IMR-90 (cell line): ENCODE measurements at regions not wholly inside any gene's neighbourhood (a gene's known extent, or its start where the extent isn't known, plus 50 kb on each side); places are given as distances from the start of the nearest gene placed in this dataset.

Experiments
- ATAC-seq: fragments of 200-7000 bp; cut with Tn5 transposase; 2 replicates; pipeline ENCODE4 v1.9.1; 2020; ENCODE audit warnings: low read depth, mild to moderate bottlenecking, moderate library complexity
- BruUV-seq: library from RNA; stranded (reverse); fragments of 400-500 nt; replicated peaks from 2 replicates; lab custom pipeline; 2021; lab: Mats Ljungman, UMichigan
- CTCF ChIA-PET: fragments of 300-600 bp; formaldehyde crosslinking; extraction: SDS; loops from one replicate; lab custom pipeline; 2021; ENCODE audit warnings: antibody characterized with exemption; lab: Yijun Ruan, JAX
- POLR2A ChIA-PET: fragments of 300-600 bp; sonication (Branson Sonifier 250); formaldehyde crosslinking; loops from one replicate; lab custom pipeline; 2022; ENCODE audit warnings: antibody characterized with exemption; ENCODE audit not compliant: unreplicated experiment; lab: Charles Lee
- DNase-seq: peaks from one replicate; pipeline ENCODE4 v3.0.0; 2013
- H2AFZ ChIP-seq: replicated peaks from 2 replicates; pipeline ENCODE3; 2013; ENCODE audit warnings: low read length, mild to moderate bottlenecking; ENCODE audit not compliant: poor library complexity
- H2AK5ac ChIP-seq: 2 replicates; pipeline ENCODE4 v1.6.1; 2013; ENCODE audit warnings: low read depth, low read length, inconsistent platforms
- H2AK9ac ChIP-seq: replicated peaks from 2 replicates; pipeline ENCODE3; 2013; ENCODE audit warnings: mild to moderate bottlenecking, low read depth, low read length, moderate library complexity; ENCODE audit not compliant: poor library complexity
- H2BK120ac ChIP-seq: 2 replicates; pipeline ENCODE4 v1.6.1; 2013; ENCODE audit warnings: low read depth, low read length, inconsistent platforms
- H2BK15ac ChIP-seq: 3 replicates; pipeline ENCODE4 v1.6.1; 2013; ENCODE audit warnings: low read depth, low read length, inconsistent platforms
- H2BK20ac ChIP-seq: 2 replicates; pipeline ENCODE4 v1.6.1; 2013; ENCODE audit warnings: low read depth, mild to moderate bottlenecking, inconsistent platforms, low read length, moderate library complexity
- H2BK5ac ChIP-seq: 2 replicates; pipeline ENCODE4 v1.6.1; 2013; ENCODE audit warnings: mild to moderate bottlenecking, low read depth, low read length, inconsistent platforms; ENCODE audit not compliant: poor library complexity, severe bottlenecking
- H3K14ac ChIP-seq: replicated peaks from 2 replicates; pipeline ENCODE4 v1.6.1; 2013; ENCODE audit warnings: low read depth, low read length, inconsistent platforms
- H3K18ac ChIP-seq: 2 replicates; pipeline ENCODE4 v1.6.1; 2013; ENCODE audit warnings: low read depth, low read length, control low read depth
- H3K23ac ChIP-seq: 2 replicates; pipeline ENCODE4 v1.6.1; 2013; ENCODE audit warnings: low read depth, low read length, inconsistent platforms
- H3K27ac ChIP-seq: 2 replicates; pipeline ENCODE4 v1.5.1; 2013; ENCODE audit warnings: mild to moderate bottlenecking, control low read depth, low read length; ENCODE audit not compliant: insufficient read depth
- H3K27me3 ChIP-seq: 2 replicates; pipeline ENCODE4 v1.6.1; 2013; ENCODE audit warnings: low read length; ENCODE audit not compliant: control insufficient read depth, insufficient read depth
- H3K36me3 ChIP-seq: 2 replicates; pipeline ENCODE4 v1.6.1; 2013; ENCODE audit warnings: low read length, mixed read lengths; ENCODE audit not compliant: control insufficient read depth, insufficient read depth
- H3K4ac ChIP-seq: 2 replicates; pipeline ENCODE4 v1.6.1; 2013; ENCODE audit warnings: low read depth, low read length, inconsistent platforms
- H3K4me1 ChIP-seq: 2 replicates; pipeline ENCODE4 v1.6.1; 2013; ENCODE audit warnings: low read length, mixed read lengths; ENCODE audit not compliant: control insufficient read depth, insufficient read depth
- H3K4me2 ChIP-seq: 2 replicates; pipeline ENCODE4 v1.6.1; 2013; ENCODE audit warnings: low read depth, mild to moderate bottlenecking, control low read depth, low read length, moderate library complexity
- H3K4me3 ChIP-seq: 2 replicates; pipeline ENCODE4 v1.5.1; 2013; ENCODE audit warnings: low read depth, mild to moderate bottlenecking, control low read depth, low read length, moderate library complexity; ENCODE audit not compliant: insufficient read depth
- H3K56ac ChIP-seq: 2 replicates; pipeline ENCODE4 v1.6.1; 2013; ENCODE audit warnings: low read length, inconsistent platforms; ENCODE audit not compliant: insufficient read depth; ENCODE audit errors: extremely low read depth
- H3K79me1 ChIP-seq, 2 experiments: 2 replicates each; pipeline ENCODE4 v1.6.1; 2013; ENCODE audit warnings: low read length in 2 of 2, inconsistent platforms in 1 of 2, low read depth in 1 of 2
- H3K9ac ChIP-seq: 2 replicates; pipeline ENCODE4 v1.6.1; 2013; ENCODE audit warnings: low read depth, low read length, control low read depth
- H3K9me1 ChIP-seq: 2 replicates; pipeline ENCODE4 v1.6.1; 2013; ENCODE audit warnings: low read length, inconsistent platforms; ENCODE audit not compliant: insufficient read depth
- H3K9me3 ChIP-seq: 2 replicates; pipeline ENCODE4 v1.6.1; 2013; ENCODE audit warnings: low read length; ENCODE audit not compliant: control insufficient read depth, insufficient read depth
- H4K20me1 ChIP-seq: 2 replicates; pipeline ENCODE4 v1.6.1; 2013; ENCODE audit warnings: low read length, inconsistent platforms; ENCODE audit not compliant: insufficient read depth
- H4K5ac ChIP-seq: 2 replicates; pipeline ENCODE4 v1.6.1; 2013; ENCODE audit warnings: mild to moderate bottlenecking, low read depth, low read length, control low read depth
- H4K8ac ChIP-seq, 2 experiments: 2 replicates each; pipeline ENCODE4 v1.6.1; 2013; ENCODE audit warnings: low read depth in 2 of 2, low read length in 2 of 2, control low read depth in 1 of 2, inconsistent platforms in 1 of 2
- H4K91ac ChIP-seq: 2 replicates; pipeline ENCODE4 v1.6.1; 2013; ENCODE audit warnings: low read depth, low read length, inconsistent platforms; ENCODE audit not compliant: insufficient read depth
- BHLHE40 ChIP-seq: fragments of 150-350 bp; IDR thresholded peaks from 2 replicates; pipeline ENCODE4 v1.6.1; 2016; ENCODE audit warnings: mild to moderate bottlenecking, low read depth, low read length
- CEBPB ChIP-seq: IDR thresholded peaks from 2 replicates; pipeline ENCODE4 v1.6.1; 2012; ENCODE audit warnings: low read depth, low read length, improper control_type of control experiment
- CTCF ChIP-seq: conservative IDR thresholded peaks from 2 replicates; pipeline ENCODE4 v1.5.1; 2012; ENCODE audit warnings: mild to moderate bottlenecking, low read depth, low read length, improper control_type of control experiment
- ELK1 ChIP-seq: fragments of 150-350 bp; IDR thresholded peaks from 2 replicates; pipeline ENCODE4 v1.6.1; 2016; ENCODE audit warnings: low read depth, mild to moderate bottlenecking, low read length, moderate library complexity, borderline replicate concordance
- FOS ChIP-seq: fragments of 150-350 bp; IDR thresholded peaks from 2 replicates; pipeline ENCODE4 v1.6.1; 2016; ENCODE audit warnings: low read depth, low read length
- MAFK ChIP-seq: IDR thresholded peaks from 2 replicates; pipeline ENCODE4 v1.6.1; 2012; ENCODE audit warnings: low read depth, low read length, improper control_type of control experiment
- POLR2A ChIP-seq: IDR thresholded peaks from 2 replicates; pipeline ENCODE4 v1.6.1; 2012; ENCODE audit warnings: mild to moderate bottlenecking, low read depth, low read length
- RAD21 ChIP-seq: IDR thresholded peaks from 2 replicates; pipeline ENCODE4 v1.6.1; 2012; ENCODE audit warnings: low read length, improper control_type of control experiment
- SMC3 ChIP-seq: fragments of 150-350 bp; IDR thresholded peaks from 2 replicates; pipeline ENCODE4 v1.6.1; 2016; ENCODE audit warnings: low read depth, mild to moderate bottlenecking, antibody characterized with exemption, low read length, moderate library complexity
- USF2 ChIP-seq: fragments of 150-350 bp; IDR thresholded peaks from 2 replicates; pipeline ENCODE4 v1.6.1; 2017; ENCODE audit warnings: mild to moderate bottlenecking, antibody characterized with exemption, low read length, low read depth
- WGBS, 2 experiments: methylation state at CpG; one replicate each; pipeline versions ENCODE4 v1.1.5 to v1.1.7; 2013; ENCODE audit warnings: missing lambda C conversion rate in 2 of 2; ENCODE audit not compliant: insufficient read length in 1 of 2; ENCODE audit errors: extremely low coverage in 2 of 2; 5-methylcytosine and 5-hydroxymethylcytosine counted together
- dilution Hi-C: fragments of 300-500 bp; cut with HindIII; formaldehyde crosslinking; loops from one replicate; pipeline ENCODE4 v1.14.3; 2018; ENCODE audit warnings: low sequenced_read_pairs; ENCODE audit not compliant: unreplicated experiment
- in situ Hi-C: fragments of 300-500 bp; cut with MboI; formaldehyde crosslinking; loops from 3 replicates; pipeline ENCODE4 v1.14.3; 2019; ENCODE audit warnings: low sequenced_read_pairs, inconsistent platforms, mixed read lengths
- intact Hi-C: fragments of 100-400 bp; cut with micrococcal nuclease; formaldehyde crosslinking; loops from 2 replicates; pipeline ENCODE4 v1.10.0; 2022

GRCh38 chr14:40188006-40188405 is 755.8 kb upstream of the FBXO33 start:
- in situ Hi-C loops = no loop called here
- Histone ChIP-seq H2BK20ac (no peak overlapping the region), H2AFZ (no peak overlapping the region), H2BK15ac (no peak overlapping the region), H3K56ac (no peak overlapping the region), H3K9ac (no peak overlapping the region), H2BK120ac (no peak overlapping the region), H2AK5ac (no peak overlapping the region), H4K8ac (no peak overlapping the region), H3K4me3 (no peak overlapping the region), H3K27ac (no peak overlapping the region), H3K4me2 (no peak overlapping the region), H3K36me3 (no peaks in the 10 kb centered on the region), H3K18ac (no peak overlapping the region), H4K5ac (no peak overlapping the region), H3K4ac (no peak overlapping the region), H3K23ac (no peak overlapping the region), H3K14ac (no peak overlapping the region), H3K27me3 (no peaks in the 10 kb centered on the region), H3K4me1 (no peaks in the 10 kb centered on the region), H2AK9ac (no peak overlapping the region), H2BK5ac (no peak overlapping the region), H3K79me1 (no peaks in the 10 kb centered on the region), H3K9me3 (peaks cover 17% of the 10 kb centered on the region), H4K91ac (no peak overlapping the region), H4K20me1 (no peaks in the 10 kb centered on the region), H3K9me1 (no peaks in the 10 kb centered on the region)
- ChIA-PET POLR2A (no interaction called here), CTCF (no interaction called here)
- intact Hi-C loops = no loop called here
- dilution Hi-C loops = no loop called here
- BruUV-seq = no TSS peak
- no peak for DNase-seq
- TF ChIP-seq CTCF = no peak
- no peak for TF ChIP-seq MAFK
- no peak for TF ChIP-seq CEBPB
- TF ChIP-seq ELK1 = no peak
- TF ChIP-seq POLR2A = no peak
- TF ChIP-seq SMC3 = no peak
- TF ChIP-seq RAD21 = no peak
- no peak for TF ChIP-seq USF2
- TF ChIP-seq BHLHE40 = no peak
- TF ChIP-seq FOS = no peak
- WGBS, 2 experiments = no CpG with 5 or more reads among the region's 3 CpGs
- no peak for ATAC-seq
